ENCODE measurements at regions not wholly inside any gene's neighbourhood (a gene's known extent, or its start where the extent isn't known, plus 50 kb on each side); places are given as distances from the start of the nearest gene placed in this dataset.

- Histone ChIP-seq H3K4me1 (ENCODE audit: control insufficient read depth, low read length) (no peaks in the 10 kb centered on the region), H3K36me3 (ENCODE audit: control insufficient read depth, low read length) (no peaks in the 10 kb centered on the region), H3K9me3 (ENCODE audit: control insufficient read depth, insufficient read depth, low read length) (no peaks in the 10 kb centered on the region), H3K4me2 (ENCODE audit: low read length) (no peak overlapping the region), H3K79me2 (ENCODE audit: control insufficient read depth, low read length) (no peaks in the 10 kb centered on the region), H3F3A (ENCODE audit: control insufficient read depth, insufficient read depth) (no peaks in the 10 kb centered on the region), H4K20me1 (ENCODE audit: control insufficient read depth, insufficient read depth, low read depth, low read length) (no peaks in the 10 kb centered on the region), H3K4me3 (ENCODE audit: low read length) (no peak overlapping the region), H3K27ac (ENCODE audit: low read depth, low read length) (no peak overlapping the region), H3K9me2 (replicated peaks; ENCODE audit: control insufficient read depth, low read length) (no peaks in the 10 kb centered on the region; the same call in 1 of the 2 replicates), H3K27me3 (ENCODE audit: control insufficient read depth, low read length) (no peaks in the 10 kb centered on the region)
- TF ChIP-seq EZH2phosphoT487 (IDR thresholded peaks at IDR 0.05; ENCODE audit: borderline replicate concordance, low read length): no peak
Observed at GRCh38 chr10:8527773-8528172, 473.3 kb downstream of the GATA3 start.

- no peaks in the 10 kb centered on the region for H3K36me3 ChIP-seq (ENCODE audit: control insufficient read depth, low read length)
Observed at GRCh38 chr10:8531116-8531515, 476.6 kb downstream of the GATA3 start.

GRCh38 chr10:8532647-8533046 is 478.2 kb downstream of the GATA3 start:
- Histone ChIP-seq H3K27ac (ENCODE audit: low read depth, low read length) (no peak overlapping the region), H3K36me3 (ENCODE audit: control insufficient read depth, low read length) (no peaks in the 10 kb centered on the region), H3K4me1 (ENCODE audit: control insufficient read depth, low read length) (no peaks in the 10 kb centered on the region), H3K27me3 (ENCODE audit: control insufficient read depth, low read length) (no peaks in the 10 kb centered on the region), H3K9me3 (ENCODE audit: control insufficient read depth, insufficient read depth, low read length) (no peaks in the 10 kb centered on the region), H4K20me1 (ENCODE audit: control insufficient read depth, insufficient read depth, low read depth, low read length) (no peaks in the 10 kb centered on the region), H3F3A (ENCODE audit: control insufficient read depth, insufficient read depth) (no peaks in the 10 kb centered on the region), H3K79me2 (ENCODE audit: control insufficient read depth, low read length) (no peaks in the 10 kb centered on the region), H3K4me3 (ENCODE audit: low read length) (no peak overlapping the region), H3K9me2 (replicated peaks; ENCODE audit: control insufficient read depth, low read length) (no peaks in the 10 kb centered on the region; the same call in 1 of the 2 replicates), H3K4me2 (ENCODE audit: low read length) (no peak overlapping the region)
- TF ChIP-seq CTCF (IDR thresholded peaks at IDR 0.05; ENCODE audit: low read depth, low read length, poor library complexity, severe bottlenecking) (no peak), EZH2phosphoT487 (IDR thresholded peaks at IDR 0.05; ENCODE audit: borderline replicate concordance, low read length) (no peak)

More at GRCh38 chr10:8531116-8531515, 476.6 kb downstream of the GATA3 start:
- H4K20me1 ChIP-seq (ENCODE audit: control insufficient read depth, insufficient read depth, low read depth, low read length): no peaks in the 10 kb centered on the region
- no peaks in the 10 kb centered on the region for H3K79me2 ChIP-seq (ENCODE audit: control insufficient read depth, low read length)
- no peaks in the 10 kb centered on the region; the same call in 1 of the 2 replicates for H3K9me2 ChIP-seq (replicated peaks; ENCODE audit: control insufficient read depth, low read length)
- no peaks in the 10 kb centered on the region for H3K9me3 ChIP-seq (ENCODE audit: control insufficient read depth, insufficient read depth, low read length)
- TF ChIP-seq EZH2phosphoT487 (IDR thresholded peaks at IDR 0.05; ENCODE audit: borderline replicate concordance, low read length): no peak
- no peak for TF ChIP-seq CTCF (IDR thresholded peaks at IDR 0.05; ENCODE audit: low read depth, low read length, poor library complexity, severe bottlenecking)
- H3K4me2 ChIP-seq (ENCODE audit: low read length): no peak overlapping the region
- no peak overlapping the region for H3K4me3 ChIP-seq (ENCODE audit: low read length)
- no peaks in the 10 kb centered on the region for H3K4me1 ChIP-seq (ENCODE audit: control insufficient read depth, low read length)
- H3F3A ChIP-seq (ENCODE audit: control insufficient read depth, insufficient read depth): no peaks in the 10 kb centered on the region
- H3K27ac ChIP-seq (ENCODE audit: low read depth, low read length): no peak overlapping the region
- H3K27me3 ChIP-seq (ENCODE audit: control insufficient read depth, low read length): no peaks in the 10 kb centered on the region

- TF ChIP-seq EZH2phosphoT487 (IDR thresholded peaks at IDR 0.05; ENCODE audit: borderline replicate concordance, low read length) (no peak), CTCF (IDR thresholded peaks at IDR 0.05; ENCODE audit: low read depth, low read length, poor library complexity, severe bottlenecking) (no peak)
- Histone ChIP-seq H3K4me2 (ENCODE audit: low read length) (no peak overlapping the region), H3K27ac (ENCODE audit: low read depth, low read length) (no peak overlapping the region), H3K4me1 (ENCODE audit: control insufficient read depth, low read length) (no peaks in the 10 kb centered on the region), H3K79me2 (ENCODE audit: control insufficient read depth, low read length) (no peaks in the 10 kb centered on the region), H3K9me3 (ENCODE audit: control insufficient read depth, insufficient read depth, low read length) (no peaks in the 10 kb centered on the region), H3K36me3 (ENCODE audit: control insufficient read depth, low read length) (no peaks in the 10 kb centered on the region), H4K20me1 (ENCODE audit: control insufficient read depth, insufficient read depth, low read depth, low read length) (no peaks in the 10 kb centered on the region), H3K4me3 (ENCODE audit: low read length) (no peak overlapping the region), H3K27me3 (ENCODE audit: control insufficient read depth, low read length) (no peaks in the 10 kb centered on the region), H3K9me2 (replicated peaks; ENCODE audit: control insufficient read depth, low read length) (no peaks in the 10 kb centered on the region; the same call in 1 of the 2 replicates), H3F3A (ENCODE audit: control insufficient read depth, insufficient read depth) (no peaks in the 10 kb centered on the region)
Observed at GRCh38 chr10:8533462-8533861, 479.0 kb downstream of the GATA3 start.

Measured in DOHH2 (cell line).